ENCODE measurements at regions not wholly inside any gene's neighbourhood (a gene's known extent, or its start where the extent isn't known, plus 50 kb on each side); places are given as distances from the start of the nearest gene placed in this dataset.
"Not testable (repeated sequence)": the region's sequence is repeated elsewhere in the genome, so short reads cannot be mapped to it uniquely, and the experiment has no call there.

GRCh38 chr5:144771802-144772201 is 601.1 kb downstream of the KCTD16 start:
- no peak for DNase-seq (ENCODE audit: low read depth in 2 of 3, low spot score in 2 of 3)

GRCh38 chr5:144742361-144742760 is 571.7 kb downstream of the KCTD16 start:
- DNase-seq (ENCODE audit: low read depth in 2 of 3, low spot score in 2 of 3), result no peak

GRCh38 chr5:144731786-144732185 is 561.1 kb downstream of the KCTD16 start:
- no peak for DNase-seq (ENCODE audit: low read depth in 2 of 3, low spot score in 2 of 3)

- no peak for DNase-seq (ENCODE audit: low read depth in 2 of 3, low spot score in 2 of 3)
Measured at GRCh38 chr5:144712090-144712489, 541.4 kb downstream of the KCTD16 start.

- no peak for DNase-seq (ENCODE audit: low read depth in 2 of 3, low spot score in 2 of 3)
Measured at GRCh38 chr5:144711172-144711571, 540.5 kb downstream of the KCTD16 start.

- DNase-seq (ENCODE audit: low read depth in 2 of 3, low spot score in 2 of 3), result no peak
Measured at GRCh38 chr5:144710637-144711036, 540.0 kb downstream of the KCTD16 start.

- no peak for DNase-seq (ENCODE audit: low read depth in 2 of 3, low spot score in 2 of 3)
Measured at GRCh38 chr5:144703776-144704175, 533.1 kb downstream of the KCTD16 start.

- no peak for DNase-seq (ENCODE audit: low read depth in 2 of 3, low spot score in 2 of 3)
Measured at GRCh38 chr5:144698484-144698883, 527.8 kb downstream of the KCTD16 start.

GRCh38 chr5:144697847-144698262 is 527.2 kb downstream of the KCTD16 start:
- no peak for DNase-seq (ENCODE audit: low read depth in 2 of 3, low spot score in 2 of 3)

GRCh38 chr5:144691936-144692335 is 521.3 kb downstream of the KCTD16 start:
- no peak for DNase-seq (ENCODE audit: low read depth in 2 of 3, low spot score in 2 of 3)

- DNase-seq (ENCODE audit: low read depth in 2 of 3, low spot score in 2 of 3), result no peak
Measured at GRCh38 chr5:144684899-144685298, 514.2 kb downstream of the KCTD16 start.

- DNase-seq (ENCODE audit: low read depth in 2 of 3, low spot score in 2 of 3), result no peak
Measured at GRCh38 chr5:144680711-144681110, 510.0 kb downstream of the KCTD16 start.

- no peak for DNase-seq (ENCODE audit: low read depth in 2 of 3, low spot score in 2 of 3)
Measured at GRCh38 chr5:144671066-144671465, 500.4 kb downstream of the KCTD16 start.

GRCh38 chr5:144659634-144660227 is 489.1 kb downstream of the KCTD16 start:
- DNase-seq (ENCODE audit: low read depth in 2 of 3, low spot score in 2 of 3), result no peak

- no peak for DNase-seq (ENCODE audit: low read depth in 2 of 3, low spot score in 2 of 3)
Measured at GRCh38 chr5:144644317-144644716, 473.6 kb downstream of the KCTD16 start.

- no peak for DNase-seq (ENCODE audit: low read depth in 2 of 3, low spot score in 2 of 3)
Measured at GRCh38 chr5:144638787-144639186, 468.1 kb downstream of the KCTD16 start.

GRCh38 chr5:144634138-144634537 is 463.5 kb downstream of the KCTD16 start:
- no peak for DNase-seq (ENCODE audit: low read depth in 2 of 3, low spot score in 2 of 3)

GRCh38 chr5:144598451-144599068 is 427.9 kb downstream of the KCTD16 start:
- no peak for DNase-seq (ENCODE audit: low read depth in 2 of 3, low spot score in 2 of 3)

GRCh38 chr5:144596517-144596916 is 425.8 kb downstream of the KCTD16 start:
- no peak for DNase-seq (ENCODE audit: low read depth in 2 of 3, low spot score in 2 of 3)

GRCh38 chr5:144594919-144595318 is 424.2 kb downstream of the KCTD16 start:
- DNase-seq (ENCODE audit: low read depth in 2 of 3, low spot score in 2 of 3), result no peak

- not testable (repeated sequence) for DNase-seq (ENCODE audit: low read depth in 2 of 3, low spot score in 2 of 3)
Measured at GRCh38 chr5:144594234-144594633, 423.6 kb downstream of the KCTD16 start.

- no peak for DNase-seq (ENCODE audit: low read depth in 2 of 3, low spot score in 2 of 3)
Measured at GRCh38 chr5:144585681-144586080, 415.0 kb downstream of the KCTD16 start.

All from hematopoietic multipotent progenitor cell (in vitro differentiated cells).